Suprapubic skin (tissue), 4 donors: ENCODE measurements at regions not wholly inside any gene's neighbourhood (a gene's known extent, or its start where the extent isn't known, plus 50 kb on each side); places are given as distances from the start of the nearest gene placed in this dataset.

Experiments
- DNase-seq, 2 donors: peaks; one replicate each; pipeline ENCODE4 v3.0.0-alpha.2; 2019; ENCODE audit warnings: low spot score in 2 of 2
- H3K27ac ChIP-seq: fragments of 200-600 bp; sonication (generic); one replicate; pipeline ENCODE4 v1.5.1; 2019
- H3K27me3 ChIP-seq: fragments of 200-600 bp; sonication (generic); one replicate; pipeline ENCODE4 v1.5.1; 2019
- H3K36me3 ChIP-seq: fragments of 200-600 bp; sonication (generic); one replicate; pipeline ENCODE4 v1.5.1; 2019
- H3K4me1 ChIP-seq: fragments of 200-600 bp; sonication (generic); one replicate; pipeline ENCODE4 v1.5.1; 2019
- H3K4me3 ChIP-seq: fragments of 200-600 bp; sonication (generic); one replicate; pipeline ENCODE4 v1.5.1; 2019; ENCODE audit warnings: mild to moderate bottlenecking
- H3K9me3 ChIP-seq: fragments of 200-600 bp; sonication (generic); one replicate; pipeline ENCODE4 v1.5.1; 2019
- EP300 ChIP-seq: sonication (generic); formaldehyde crosslinking; IDR thresholded peaks from one replicate; pipeline ENCODE4 v1.6.1; 2017; ENCODE audit warnings: antibody characterized with exemption
- POLR2A ChIP-seq, 2 donors: fragments of 450-650 bp; IDR thresholded peaks; one replicate each; pipeline ENCODE4 v1.6.1; 2017; ENCODE audit warnings: antibody characterized with exemption in 2 of 2, mild to moderate bottlenecking in 2 of 2, moderate library complexity in 2 of 2
- POLR2AphosphoS5 ChIP-seq, 3 donors: sonication (generic); formaldehyde crosslinking; IDR thresholded peaks; one replicate each; pipeline ENCODE4 v1.6.1; 2017; ENCODE audit warnings: antibody characterized with exemption in 3 of 3
- WGBS: methylation state at CpG from one replicate; pipeline ENCODE4 v1.1.5; 2018; 5-methylcytosine and 5-hydroxymethylcytosine counted together
- TF ChIP-seq, protein P1 (sequence below), 2 donors: fragments of 200-600 bp in 1 of 2; fragments of 450-650 bp in 1 of 2; sonication (generic) in 1 of 2; IDR thresholded peaks; one replicate each; pipeline ENCODE4 v1.5.1; 2016 to 2019; ENCODE audit warnings: antibody characterized with exemption in 2 of 2, mild to moderate bottlenecking in 1 of 2, moderate library complexity in 1 of 2

DNA sequence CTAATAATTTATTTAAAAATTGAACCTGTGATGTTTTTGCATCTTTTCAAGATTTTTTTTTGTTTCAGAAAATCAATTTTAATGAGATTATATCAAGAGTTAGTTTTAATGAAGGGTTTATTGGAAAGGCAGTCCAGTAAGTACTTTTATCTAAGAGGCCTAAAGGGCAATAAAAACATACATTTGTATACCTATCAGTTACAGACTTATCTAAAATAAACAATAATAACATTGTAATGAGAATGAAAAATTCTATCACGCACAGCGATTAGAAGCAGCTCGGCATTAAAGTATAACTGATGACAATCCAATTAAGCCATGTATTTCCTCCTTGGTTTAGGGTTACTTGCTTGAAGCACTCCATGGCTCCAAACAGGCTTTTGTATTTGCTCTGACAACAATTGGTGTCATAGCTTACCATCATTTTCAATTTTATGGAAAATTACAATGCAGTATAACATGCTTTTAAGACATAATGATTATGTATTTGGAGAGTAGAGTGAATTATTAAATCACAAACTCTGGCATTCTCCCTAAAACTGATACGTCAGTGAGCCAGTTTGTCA lies 629.4 kb downstream of the TSN start:
- Histone ChIP-seq H3K4me1 (no peaks in the 10 kb centered on the region), H3K9me3 (peaks cover 3% of the 10 kb centered on the region), H3K4me3 (no peak overlapping the region), H3K27me3 (no peaks in the 10 kb centered on the region), H3K27ac (no peak overlapping the region), H3K36me3 (no peaks in the 10 kb centered on the region)
- DNase-seq = no peak
- WGBS = 88% methylated on average over 4 of the region's 4 CpGs
- TF ChIP-seq POLR2A (IDR thresholded peaks at IDR 0.05) = no peak
- TF ChIP-seq, protein P1, sequence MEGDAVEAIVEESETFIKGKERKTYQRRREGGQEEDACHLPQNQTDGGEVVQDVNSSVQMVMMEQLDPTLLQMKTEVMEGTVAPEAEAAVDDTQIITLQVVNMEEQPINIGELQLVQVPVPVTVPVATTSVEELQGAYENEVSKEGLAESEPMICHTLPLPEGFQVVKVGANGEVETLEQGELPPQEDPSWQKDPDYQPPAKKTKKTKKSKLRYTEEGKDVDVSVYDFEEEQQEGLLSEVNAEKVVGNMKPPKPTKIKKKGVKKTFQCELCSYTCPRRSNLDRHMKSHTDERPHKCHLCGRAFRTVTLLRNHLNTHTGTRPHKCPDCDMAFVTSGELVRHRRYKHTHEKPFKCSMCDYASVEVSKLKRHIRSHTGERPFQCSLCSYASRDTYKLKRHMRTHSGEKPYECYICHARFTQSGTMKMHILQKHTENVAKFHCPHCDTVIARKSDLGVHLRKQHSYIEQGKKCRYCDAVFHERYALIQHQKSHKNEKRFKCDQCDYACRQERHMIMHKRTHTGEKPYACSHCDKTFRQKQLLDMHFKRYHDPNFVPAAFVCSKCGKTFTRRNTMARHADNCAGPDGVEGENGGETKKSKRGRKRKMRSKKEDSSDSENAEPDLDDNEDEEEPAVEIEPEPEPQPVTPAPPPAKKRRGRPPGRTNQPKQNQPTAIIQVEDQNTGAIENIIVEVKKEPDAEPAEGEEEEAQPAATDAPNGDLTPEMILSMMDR (IDR thresholded peaks at IDR 0.05) = no peak
- TF ChIP-seq EP300 = no peak
- TF ChIP-seq POLR2AphosphoS5 (IDR thresholded peaks at IDR 0.05) = no peak

DNA sequence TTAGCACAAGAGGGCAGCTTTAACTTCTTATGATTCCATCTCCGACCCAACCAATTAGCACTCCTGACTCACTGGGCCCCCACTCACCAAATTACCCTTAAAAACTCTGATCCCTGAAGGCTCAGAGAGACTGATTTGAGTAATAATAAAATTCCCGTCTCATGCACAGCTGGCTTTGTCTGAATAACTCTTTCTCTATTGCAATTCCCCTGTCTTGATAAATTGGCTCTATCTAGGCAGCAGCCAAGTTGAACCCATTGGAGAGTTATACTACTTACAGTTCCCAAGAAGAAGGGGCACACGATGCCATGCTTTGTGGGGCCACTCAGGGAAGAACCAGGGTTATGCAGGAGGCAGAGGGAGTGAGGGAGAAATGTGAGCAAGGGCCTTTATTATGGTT lies 632.8 kb downstream of the TSN start:
- 89% methylated on average over 3 of the region's 3 CpGs for WGBS
- TF ChIP-seq, protein P1 (IDR thresholded peaks at IDR 0.05) = no peak
- TF ChIP-seq POLR2AphosphoS5 (IDR thresholded peaks at IDR 0.05) (no peak), POLR2A (IDR thresholded peaks at IDR 0.05) (no peak), EP300 (no peak)
- DNase-seq = no peak
- Histone ChIP-seq H3K9me3 (peaks cover 3% of the 10 kb centered on the region), H3K36me3 (no peaks in the 10 kb centered on the region), H3K27me3 (no peaks in the 10 kb centered on the region), H3K4me3 (no peak overlapping the region), H3K27ac (no peak overlapping the region), H3K4me1 (no peaks in the 10 kb centered on the region)

DNA sequence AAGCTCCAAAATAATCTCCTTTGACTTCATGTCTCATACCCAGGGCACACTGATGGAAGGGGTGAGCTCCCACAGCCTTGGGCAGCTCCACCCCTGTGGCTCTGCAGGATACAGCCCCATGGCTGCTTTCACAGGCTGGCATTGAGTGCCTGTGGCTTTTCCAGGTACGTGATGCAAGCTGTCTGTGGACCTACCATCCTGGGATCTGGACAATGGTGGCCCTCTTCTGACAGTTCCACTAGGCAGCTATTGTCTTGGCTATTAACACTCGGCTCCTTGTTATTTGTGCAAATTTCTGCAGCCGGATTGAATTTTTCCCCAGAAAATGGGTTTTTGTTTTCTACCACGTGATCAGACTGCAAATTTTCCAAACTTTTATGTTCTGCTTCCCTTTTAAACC lies 634.2 kb downstream of the TSN start:
- Histone ChIP-seq H3K36me3 (no peaks in the 10 kb centered on the region), H3K9me3 (peaks cover 3% of the 10 kb centered on the region), H3K4me1 (no peaks in the 10 kb centered on the region), H3K4me3 (no peak overlapping the region), H3K27me3 (no peaks in the 10 kb centered on the region), H3K27ac (no peak overlapping the region)
- no peak for DNase-seq
- no peak for TF ChIP-seq POLR2A (IDR thresholded peaks at IDR 0.05)
- TF ChIP-seq, protein P1 (IDR thresholded peaks at IDR 0.05) = no peak
- TF ChIP-seq EP300 = no peak
- 86% methylated on average over 4 of the region's 4 CpGs for WGBS

DNA sequence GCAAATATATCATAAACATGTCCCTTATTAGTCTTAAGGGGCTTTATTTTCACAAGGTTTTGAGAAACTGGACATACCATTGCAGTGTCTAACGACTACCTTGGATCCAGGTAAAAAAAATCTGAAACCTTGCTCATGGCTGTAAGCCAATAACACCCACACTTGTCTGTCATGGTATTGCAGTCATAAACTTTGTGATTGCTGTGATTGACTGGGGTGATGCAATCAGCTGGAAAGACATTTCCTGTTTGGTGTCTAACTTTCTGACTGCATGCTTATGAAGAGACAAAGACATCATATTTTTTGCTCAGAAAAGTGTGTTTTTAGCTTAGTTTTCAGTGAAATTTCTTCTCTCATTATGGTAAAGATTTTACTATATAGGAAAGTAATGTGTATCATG lies 635.0 kb downstream of the TSN start:
- 36% methylated on average over 1 of the region's 1 CpG for WGBS
- H3K4me3 ChIP-seq = no peak overlapping the region

DNA sequence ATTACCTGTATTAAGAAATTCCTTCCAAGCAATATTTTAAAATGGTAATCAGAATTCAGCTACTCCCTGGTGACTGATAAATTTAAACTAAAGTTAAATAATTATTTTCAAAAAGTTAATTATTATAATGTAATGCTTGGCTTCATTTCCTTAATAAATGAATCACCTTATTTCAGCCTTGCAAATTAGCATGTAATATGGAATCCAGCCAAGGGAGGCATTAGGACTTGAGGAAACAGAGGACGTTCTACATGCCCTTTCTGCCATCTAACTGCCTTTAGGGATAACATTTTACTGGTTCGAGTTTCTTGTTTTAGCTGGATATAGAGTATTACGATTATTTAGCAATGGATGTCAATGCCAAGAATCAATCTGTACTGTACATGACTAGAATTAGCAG lies 636.3 kb downstream of the TSN start:
- 55% methylated on average over 3 of the region's 3 CpGs for WGBS
- Histone ChIP-seq H3K27ac (no peak overlapping the region), H3K4me3 (no peak overlapping the region), H3K27me3 (no peaks in the 10 kb centered on the region), H3K9me3 (peaks cover 3% of the 10 kb centered on the region), H3K4me1 (no peaks in the 10 kb centered on the region), H3K36me3 (no peaks in the 10 kb centered on the region)
- DNase-seq = no peak
- no peak for TF ChIP-seq POLR2AphosphoS5 (IDR thresholded peaks at IDR 0.05)
- no peak for TF ChIP-seq EP300
- no peak for TF ChIP-seq POLR2A (IDR thresholded peaks at IDR 0.05)
- TF ChIP-seq, protein P1 (IDR thresholded peaks at IDR 0.05) = no peak

More for the DNA sequence above, 635.0 kb downstream of the TSN start:
- TF ChIP-seq POLR2AphosphoS5 (IDR thresholded peaks at IDR 0.05) (no peak), EP300 (no peak), POLR2A (IDR thresholded peaks at IDR 0.05) (no peak)
- TF ChIP-seq, protein P1 (IDR thresholded peaks at IDR 0.05) = no peak
- DNase-seq = no peak
- no peaks in the 10 kb centered on the region for H3K4me1 ChIP-seq
- H3K9me3 ChIP-seq = peaks cover 3% of the 10 kb centered on the region
- H3K27ac ChIP-seq = no peak overlapping the region
- H3K36me3 ChIP-seq = no peaks in the 10 kb centered on the region
- no peaks in the 10 kb centered on the region for H3K27me3 ChIP-seq
